ENCODE measurements at regions not wholly inside any gene's neighbourhood (a gene's known extent, or its start where the extent isn't known, plus 50 kb on each side); places are given as distances from the start of the nearest gene placed in this dataset.

DNA sequence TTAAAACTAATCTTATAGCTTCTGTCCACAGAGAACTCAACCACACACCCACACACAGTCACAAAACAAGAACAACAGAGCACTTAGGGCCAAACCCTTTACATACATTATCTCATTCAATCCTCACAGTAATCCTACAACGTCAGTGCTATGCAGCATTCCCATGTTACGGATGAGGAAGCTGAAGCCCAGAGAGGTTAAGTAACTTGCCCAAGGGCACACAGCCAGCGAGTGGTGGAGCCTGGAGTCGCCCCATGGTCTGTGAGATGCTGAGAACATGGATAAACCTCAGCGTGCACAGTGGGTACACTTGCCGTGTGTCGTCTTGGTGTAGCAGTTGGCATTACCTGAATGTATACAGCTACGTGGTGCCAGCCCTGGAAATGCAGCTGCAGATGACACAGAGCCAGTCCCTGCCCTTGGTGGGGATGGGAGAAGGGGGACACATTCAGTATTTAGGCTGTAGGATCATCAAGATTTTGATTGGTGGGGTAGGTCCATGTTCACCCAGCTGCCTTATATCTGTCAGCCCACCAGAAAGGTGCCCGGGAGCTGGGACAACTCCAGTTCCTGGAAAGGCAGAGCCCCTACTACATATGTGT lies 177.0 kb downstream of the IRF8 start:
- Histone ChIP-seq H4K20me1 (ENCODE audit: insufficient read depth, low read length) (no peaks in the 10 kb centered on the region), H3K36me3 (replicated peaks in 1 of 2; ENCODE audit: control insufficient read depth in 1 of 2, insufficient read depth in 2 of 2, low read length in 2 of 2) (no peaks in the 10 kb centered on the region), H3K9ac (ENCODE audit: insufficient read depth, low read length, poor library complexity, severe bottlenecking) (no peak overlapping the region), H3K27me3 (ENCODE audit: control insufficient read depth in 2 of 2, insufficient read depth in 2 of 2, low read length in 2 of 2) (peaks cover 0 to 3% of the 10 kb centered on the region in 2 donors), H3K9me3 (replicated peaks in 1 of 2; ENCODE audit: control insufficient read depth in 1 of 2, insufficient read depth in 1 of 2, low read length in 2 of 2) (no peaks in the 10 kb centered on the region), H3K79me2 (ENCODE audit: insufficient read depth, low read length) (no peaks in the 10 kb centered on the region), H3K4me1 (ENCODE audit: control insufficient read depth in 1 of 2, insufficient read depth in 2 of 2, low read length in 2 of 2) (no peaks in the 10 kb centered on the region), H3K4me3 (replicated peaks in 1 of 3; ENCODE audit: low read depth in 2 of 3, low read length in 3 of 3) (no peak overlapping the region), H2AFZ (ENCODE audit: insufficient read depth, low read depth, low read length, poor library complexity, severe bottlenecking) (no peak overlapping the region), H3K4me2 (replicated peaks; ENCODE audit: extremely low read depth, low read length, poor library complexity, severe bottlenecking) (no peak overlapping the region), H3K27ac (ENCODE audit: low read depth in 1 of 2, low read length in 2 of 2) (no peak overlapping the region)
- WGBS (ENCODE audit: insufficient coverage): 87% methylated on average over 8 of the region's 9 CpGs
- Mint-ChIP-seq H3K9me3 (peaks cover 0 to 1% (median 0%) of the 10 kb centered on the region in 7 donors), H3K4me1 (no peaks in the 10 kb centered on the region), H3K27ac (no peak overlapping the region), H3K27me3 (ENCODE audit: low read depth in 3 of 3) (peaks cover 22 to 24% (median 23%) of the 10 kb centered on the region in 3 donors), H3K4me3 (no peak overlapping the region), H3K36me3 (no peaks in the 10 kb centered on the region)
- TF ChIP-seq, protein P1, sequence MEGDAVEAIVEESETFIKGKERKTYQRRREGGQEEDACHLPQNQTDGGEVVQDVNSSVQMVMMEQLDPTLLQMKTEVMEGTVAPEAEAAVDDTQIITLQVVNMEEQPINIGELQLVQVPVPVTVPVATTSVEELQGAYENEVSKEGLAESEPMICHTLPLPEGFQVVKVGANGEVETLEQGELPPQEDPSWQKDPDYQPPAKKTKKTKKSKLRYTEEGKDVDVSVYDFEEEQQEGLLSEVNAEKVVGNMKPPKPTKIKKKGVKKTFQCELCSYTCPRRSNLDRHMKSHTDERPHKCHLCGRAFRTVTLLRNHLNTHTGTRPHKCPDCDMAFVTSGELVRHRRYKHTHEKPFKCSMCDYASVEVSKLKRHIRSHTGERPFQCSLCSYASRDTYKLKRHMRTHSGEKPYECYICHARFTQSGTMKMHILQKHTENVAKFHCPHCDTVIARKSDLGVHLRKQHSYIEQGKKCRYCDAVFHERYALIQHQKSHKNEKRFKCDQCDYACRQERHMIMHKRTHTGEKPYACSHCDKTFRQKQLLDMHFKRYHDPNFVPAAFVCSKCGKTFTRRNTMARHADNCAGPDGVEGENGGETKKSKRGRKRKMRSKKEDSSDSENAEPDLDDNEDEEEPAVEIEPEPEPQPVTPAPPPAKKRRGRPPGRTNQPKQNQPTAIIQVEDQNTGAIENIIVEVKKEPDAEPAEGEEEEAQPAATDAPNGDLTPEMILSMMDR (IDR thresholded peaks at IDR 0.05): no peak
- no peak for DNase-seq
- intact Hi-C loops (cut with micrococcal nuclease): no loop called here

DNA sequence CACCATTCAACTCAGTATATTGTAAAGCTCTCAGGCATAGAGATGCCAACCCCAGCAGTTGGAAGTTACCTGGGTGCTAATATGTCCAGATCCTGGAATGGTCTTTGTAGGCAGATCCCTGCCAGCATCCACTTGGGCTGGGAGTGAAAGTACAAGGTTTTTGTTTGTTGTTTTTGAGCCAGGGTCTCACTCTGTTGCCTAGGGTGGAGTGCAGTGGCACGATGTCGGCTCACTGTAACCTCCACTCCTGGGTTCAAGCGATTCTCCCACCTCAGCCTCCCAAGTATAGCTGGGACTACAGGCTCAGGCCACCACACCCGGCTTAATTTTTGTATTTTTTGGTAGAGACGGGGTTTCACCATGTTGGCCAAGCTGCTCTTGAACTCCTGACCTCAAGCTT lies 177.6 kb downstream of the IRF8 start:
- Histone ChIP-seq H3K9ac (ENCODE audit: insufficient read depth, low read length, poor library complexity, severe bottlenecking) (no peak overlapping the region), H3K36me3 (replicated peaks in 1 of 2; ENCODE audit: control insufficient read depth in 1 of 2, insufficient read depth in 2 of 2, low read length in 2 of 2) (no peaks in the 10 kb centered on the region), H3K27ac (ENCODE audit: low read depth in 1 of 2, low read length in 2 of 2) (no peak overlapping the region), H4K20me1 (ENCODE audit: insufficient read depth, low read length) (no peaks in the 10 kb centered on the region), H3K9me3 (replicated peaks in 1 of 2; ENCODE audit: control insufficient read depth in 1 of 2, insufficient read depth in 1 of 2, low read length in 2 of 2) (no peaks in the 10 kb centered on the region), H3K27me3 (ENCODE audit: control insufficient read depth in 2 of 2, insufficient read depth in 2 of 2, low read length in 2 of 2) (peaks cover 0 to 5% of the 10 kb centered on the region in 2 donors), H3K4me3 (replicated peaks in 1 of 3; ENCODE audit: low read depth in 2 of 3, low read length in 3 of 3) (no peak overlapping the region), H3K79me2 (ENCODE audit: insufficient read depth, low read length) (no peaks in the 10 kb centered on the region), H3K4me2 (replicated peaks; ENCODE audit: extremely low read depth, low read length, poor library complexity, severe bottlenecking) (no peak overlapping the region), H2AFZ (ENCODE audit: insufficient read depth, low read depth, low read length, poor library complexity, severe bottlenecking) (no peak overlapping the region), H3K4me1 (ENCODE audit: control insufficient read depth in 1 of 2, insufficient read depth in 2 of 2, low read length in 2 of 2) (no peaks in the 10 kb centered on the region)
- Mint-ChIP-seq H3K36me3 (no peaks in the 10 kb centered on the region), H3K9me3 (peaks cover 0 to 1% (median 0%) of the 10 kb centered on the region in 7 donors), H3K4me3 (no peak overlapping the region), H3K27ac (no peak overlapping the region), H3K27me3 (ENCODE audit: low read depth in 3 of 3) (peaks cover 20 to 24% (median 23%) of the 10 kb centered on the region in 3 donors), H3K4me1 (no peaks in the 10 kb centered on the region)
- no peak for DNase-seq
- intact Hi-C loops (cut with micrococcal nuclease): no loop called here
- TF ChIP-seq, protein P1 (IDR thresholded peaks at IDR 0.05): no peak
- 93% methylated on average over 3 of the region's 5 CpGs for WGBS (ENCODE audit: insufficient coverage)
